GM18858 (cell line): ENCODE measurements at regions not wholly inside any gene's neighbourhood (a gene's known extent, or its start where the extent isn't known, plus 50 kb on each side); places are given as distances from the start of the nearest gene placed in this dataset.
A peak's percentile ranks its signal among the peaks of the same experiment; 100 is the strongest.

ENCODE experiments used
- ATAC-seq: cut with Tn5 transposase; IDR thresholded peaks from one replicate; pipeline ENCODE4 v1.9.1; 2021; ENCODE audit not compliant: unreplicated experiment

- no peak for ATAC-seq
Observed at GRCh38 chr16:14362774-14363371, 267.2 kb downstream of the PARN start.

- no peak for ATAC-seq
Observed at GRCh38 chr16:14360326-14361037, 269.6 kb downstream of the PARN start.

- no peak for ATAC-seq
Observed at GRCh38 chr16:14358697-14359305, 271.3 kb downstream of the PARN start.

GRCh38 chr16:14357328-14357727 lies 272.7 kb downstream of the PARN start:
- no peak for ATAC-seq

- ATAC-seq: no peak
Observed at GRCh38 chr16:14356064-14356463, 274.0 kb downstream of the PARN start.

- peak; percentile 87 for ATAC-seq
Observed at GRCh38 chr16:14354561-14355351, 275.3 kb downstream of the PARN start.

- ATAC-seq: no peak
Observed at GRCh38 chr16:14353340-14353739, 276.7 kb downstream of the PARN start.

GRCh38 chr16:14351647-14352046 lies 278.4 kb downstream of the PARN start:
- ATAC-seq: no peak

GRCh38 chr16:14350626-14351025 lies 279.4 kb downstream of the PARN start:
- ATAC-seq: no peak

- ATAC-seq: no peak
Observed at GRCh38 chr16:14350081-14350480, 279.0 kb downstream of the MRTFB start.

GRCh38 chr16:14347706-14348105 lies 276.6 kb downstream of the MRTFB start:
- ATAC-seq: no peak

- no peak for ATAC-seq
Observed at GRCh38 chr16:14346278-14347142, 275.4 kb downstream of the MRTFB start.

- ATAC-seq: no peak
Observed at GRCh38 chr16:14345512-14346115, 274.5 kb downstream of the MRTFB start.

- no peak for ATAC-seq
Observed at GRCh38 chr16:14344945-14345344, 273.8 kb downstream of the MRTFB start.

- ATAC-seq: no peak
Observed at GRCh38 chr16:14344292-14344691, 273.2 kb downstream of the MRTFB start.

- ATAC-seq: no peak
Observed at GRCh38 chr16:14341324-14342225, 270.5 kb downstream of the MRTFB start.

GRCh38 chr16:14339694-14340093 lies 268.6 kb downstream of the MRTFB start:
- ATAC-seq: no peak

GRCh38 chr16:14338969-14339368 lies 267.9 kb downstream of the MRTFB start:
- no peak for ATAC-seq

GRCh38 chr16:14338236-14338635 lies 267.1 kb downstream of the MRTFB start:
- ATAC-seq: no peak
